ENCODE measurements at regions not wholly inside any gene's neighbourhood (a gene's known extent, or its start where the extent isn't known, plus 50 kb on each side); places are given as distances from the start of the nearest gene placed in this dataset.

DNA sequence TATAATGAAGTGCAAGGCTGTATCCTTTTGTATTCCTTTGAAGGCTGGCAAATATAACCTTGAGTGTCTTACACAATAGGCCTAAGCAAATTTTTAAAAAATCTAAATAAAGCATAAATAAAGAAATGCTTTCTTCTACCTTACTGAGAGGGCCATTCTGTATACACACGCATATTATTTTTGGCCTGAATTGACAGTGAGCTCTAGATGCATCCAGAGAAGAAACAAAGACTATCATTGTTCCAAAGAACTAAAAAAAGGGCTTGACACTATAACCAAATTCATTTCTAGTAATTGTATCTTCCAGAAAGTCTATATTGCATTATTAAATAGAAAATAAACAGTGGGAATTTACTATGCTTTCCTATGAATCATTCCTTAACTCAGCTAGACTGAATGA lies 100.2 kb downstream of the MAGEB17 start:
- Histone ChIP-seq H4K20me1 (ENCODE audit: control insufficient read depth, extremely low read depth, insufficient read depth, low read length) (no peaks in the 10 kb centered on the region), H3K9me3 (ENCODE audit: control insufficient read depth, low read depth, low read length) (no peaks in the 10 kb centered on the region), H3K27me3 (ENCODE audit: control insufficient read depth, extremely low read depth, insufficient read depth, low read length) (no peaks in the 10 kb centered on the region), H3K9me1 (ENCODE audit: control insufficient read depth, extremely low read depth, insufficient read depth, low read length) (no peaks in the 10 kb centered on the region), H3K4me2 (ENCODE audit: control insufficient read depth, extremely low read depth, insufficient read depth, low read depth, low read length) (no peak overlapping the region), H3K9ac (ENCODE audit: control insufficient read depth, extremely low read depth, insufficient read depth, low read length) (no peak overlapping the region), H3K4me3 (ENCODE audit: control insufficient read depth in 2 of 3, extremely low read depth in 1 of 3, insufficient read depth in 2 of 3, low read depth in 1 of 3, low read length in 3 of 3) (no peak overlapping the region), H3K4me1 (ENCODE audit: control insufficient read depth, extremely low read depth, insufficient read depth, low read length) (no peaks in the 10 kb centered on the region), H3K79me2 (ENCODE audit: control insufficient read depth, insufficient read depth, low read length) (no peaks in the 10 kb centered on the region), H2AFZ (ENCODE audit: control insufficient read depth, low read length) (no peak overlapping the region), H3K36me3 (ENCODE audit: control insufficient read depth in 2 of 2, extremely low read depth in 1 of 2, insufficient read depth in 2 of 2, low read length in 2 of 2) (no peaks in the 10 kb centered on the region), H3K27ac (ENCODE audit: control insufficient read depth, insufficient read depth, low read length) (no peak overlapping the region)
- FAIRE-seq: no peak
- DNase-seq (ENCODE audit: low read depth, low spot score): no peak
- dilution Hi-C loops (cut with MboI; ENCODE audit: extremely low pct_ligation_motif_present, low sequenced_read_pairs): no loop called here
- TF ChIP-seq EZH2 (IDR thresholded peaks at IDR 0.05; ENCODE audit: low read length): no peak
- TF ChIP-seq, protein P1, sequence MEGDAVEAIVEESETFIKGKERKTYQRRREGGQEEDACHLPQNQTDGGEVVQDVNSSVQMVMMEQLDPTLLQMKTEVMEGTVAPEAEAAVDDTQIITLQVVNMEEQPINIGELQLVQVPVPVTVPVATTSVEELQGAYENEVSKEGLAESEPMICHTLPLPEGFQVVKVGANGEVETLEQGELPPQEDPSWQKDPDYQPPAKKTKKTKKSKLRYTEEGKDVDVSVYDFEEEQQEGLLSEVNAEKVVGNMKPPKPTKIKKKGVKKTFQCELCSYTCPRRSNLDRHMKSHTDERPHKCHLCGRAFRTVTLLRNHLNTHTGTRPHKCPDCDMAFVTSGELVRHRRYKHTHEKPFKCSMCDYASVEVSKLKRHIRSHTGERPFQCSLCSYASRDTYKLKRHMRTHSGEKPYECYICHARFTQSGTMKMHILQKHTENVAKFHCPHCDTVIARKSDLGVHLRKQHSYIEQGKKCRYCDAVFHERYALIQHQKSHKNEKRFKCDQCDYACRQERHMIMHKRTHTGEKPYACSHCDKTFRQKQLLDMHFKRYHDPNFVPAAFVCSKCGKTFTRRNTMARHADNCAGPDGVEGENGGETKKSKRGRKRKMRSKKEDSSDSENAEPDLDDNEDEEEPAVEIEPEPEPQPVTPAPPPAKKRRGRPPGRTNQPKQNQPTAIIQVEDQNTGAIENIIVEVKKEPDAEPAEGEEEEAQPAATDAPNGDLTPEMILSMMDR (optimal IDR thresholded peaks at IDR 0.05 in 1 of 3, IDR thresholded peaks at IDR 0.05 in 1 of 3, conservative IDR thresholded peaks at IDR 0.05 in 1 of 3; ENCODE audit: extremely low read depth in 1 of 3, insufficient read depth in 2 of 3, low read length in 3 of 3): no peak

GRCh38 chrX:16268206-16268605 lies 100.9 kb downstream of the MAGEB17 start:
- no peak overlapping the region for H3K4me2 ChIP-seq (ENCODE audit: control insufficient read depth, extremely low read depth, insufficient read depth, low read depth, low read length)
- no peak overlapping the region for H2AFZ ChIP-seq (ENCODE audit: control insufficient read depth, low read length)
- no peak overlapping the region for H3K27ac ChIP-seq (ENCODE audit: control insufficient read depth, insufficient read depth, low read length)
- H3K9me3 ChIP-seq (ENCODE audit: control insufficient read depth, low read depth, low read length): no peaks in the 10 kb centered on the region
- no peaks in the 10 kb centered on the region for H3K79me2 ChIP-seq (ENCODE audit: control insufficient read depth, insufficient read depth, low read length)
- H3K9ac ChIP-seq (ENCODE audit: control insufficient read depth, extremely low read depth, insufficient read depth, low read length): no peak overlapping the region
- DNase-seq (ENCODE audit: low read depth, low spot score) (no peak), FAIRE-seq (no peak)
- H4K20me1 ChIP-seq (ENCODE audit: control insufficient read depth, extremely low read depth, insufficient read depth, low read length): no peaks in the 10 kb centered on the region
- H3K4me1 ChIP-seq (ENCODE audit: control insufficient read depth, extremely low read depth, insufficient read depth, low read length): no peaks in the 10 kb centered on the region
- dilution Hi-C loops (cut with MboI; ENCODE audit: extremely low pct_ligation_motif_present, low sequenced_read_pairs): no loop called here
- no peaks in the 10 kb centered on the region for H3K36me3 ChIP-seq (ENCODE audit: control insufficient read depth in 2 of 2, extremely low read depth in 1 of 2, insufficient read depth in 2 of 2, low read length in 2 of 2)
- H3K27me3 ChIP-seq (ENCODE audit: control insufficient read depth, extremely low read depth, insufficient read depth, low read length): no peaks in the 10 kb centered on the region
- H3K4me3 ChIP-seq (ENCODE audit: control insufficient read depth in 2 of 3, extremely low read depth in 1 of 3, insufficient read depth in 2 of 3, low read depth in 1 of 3, low read length in 3 of 3): no peak overlapping the region
- TF ChIP-seq EZH2 (IDR thresholded peaks at IDR 0.05; ENCODE audit: low read length): no peak
- TF ChIP-seq, protein P1 (optimal IDR thresholded peaks at IDR 0.05 in 1 of 3, IDR thresholded peaks at IDR 0.05 in 1 of 3, conservative IDR thresholded peaks at IDR 0.05 in 1 of 3; ENCODE audit: extremely low read depth in 1 of 3, insufficient read depth in 2 of 3, low read length in 3 of 3): no peak
- no peaks in the 10 kb centered on the region for H3K9me1 ChIP-seq (ENCODE audit: control insufficient read depth, extremely low read depth, insufficient read depth, low read length)

Measured in keratinocyte (primary cell).